ENCODE measurements at regions not wholly inside any gene's neighbourhood (a gene's known extent, or its start where the extent isn't known, plus 50 kb on each side); places are given as distances from the start of the nearest gene placed in this dataset.

GRCh38 chr1:163794551-163794950, 472.8 kb downstream of the NUF2 start:
- no peaks in the 10 kb centered on the region for H3K79me2 ChIP-seq (ENCODE audit: insufficient read depth, low read length)
- no peaks in the 10 kb centered on the region for H3K79me1 ChIP-seq (ENCODE audit: insufficient read depth, low read depth, low read length, poor library complexity, severe bottlenecking)
- TF ChIP-seq CTCF (conservative IDR thresholded peaks at IDR 0.05) = no peak
- H3K9me3 ChIP-seq (ENCODE audit: control insufficient read depth, low read depth, low read length) = peaks cover 5% of the 10 kb centered on the region
- Mint-ChIP-seq H3K27me3 (ENCODE audit: low read depth) (no peaks in the 10 kb centered on the region), H3K4me3 (no peak overlapping the region), H3K9me3 (peaks cover 17 to 23% of the 10 kb centered on the region in 2 experiments; a peak in 4 of 5 replicates), H3K4me1 (peaks cover 14 to 19% of the 10 kb centered on the region in 2 experiments), H3K36me3 (ENCODE audit: insufficient read depth in 1 of 3, low read depth in 3 of 3) (peaks cover 4 to 28% (median 13%) of the 10 kb centered on the region in 3 experiments), H3K27ac (no peak overlapping the region)
- H4K20me1 ChIP-seq (ENCODE audit: control insufficient read depth, insufficient read depth, insufficient read length) = no peaks in the 10 kb centered on the region
- no peaks in the 10 kb centered on the region for H3K4me1 ChIP-seq (ENCODE audit: insufficient read depth, low read length)
- no peak overlapping the region for H2AK5ac ChIP-seq (ENCODE audit: insufficient read length, low read length)
- no peak overlapping the region for H2BK12ac ChIP-seq (ENCODE audit: insufficient read length, low read depth, low read length)
- no peak overlapping the region for H3K27ac ChIP-seq (ENCODE audit: insufficient read length, low read depth, low read length)
- no peak overlapping the region for H2BK15ac ChIP-seq (ENCODE audit: low read depth, low read length)
- WGBS (ENCODE audit: extremely low coverage, insufficient read length, low lambda C conversion rate) = no CpG with 5 or more reads among the region's 3 CpGs
- H2BK120ac ChIP-seq (ENCODE audit: low read depth, low read length, poor library complexity, severe bottlenecking) = no peak overlapping the region
- H2AFZ ChIP-seq (ENCODE audit: low read length) = no peak overlapping the region
- no peak overlapping the region for H4K91ac ChIP-seq (ENCODE audit: insufficient read length, low read depth, low read length)
- H3K9ac ChIP-seq (ENCODE audit: extremely low read depth, insufficient read length, low read length) = no peak overlapping the region
- no peak overlapping the region for H2BK20ac ChIP-seq (ENCODE audit: low read depth, low read length, poor library complexity, severe bottlenecking)
- no peak overlapping the region for H3K18ac ChIP-seq (ENCODE audit: insufficient read length, low read depth, low read length)
- H3K23me2 ChIP-seq (ENCODE audit: insufficient read length, low read depth, low read length, poor library complexity, severe bottlenecking) = no peaks in the 10 kb centered on the region
- no peak overlapping the region for H3K23ac ChIP-seq (ENCODE audit: insufficient read length, low read depth, low read length)
- H3K56ac ChIP-seq (ENCODE audit: insufficient read length, low read depth, low read length) = no peak overlapping the region
- DNase-seq = no peak
- no peak overlapping the region for H3T11ph ChIP-seq (ENCODE audit: low read length)
- no peak overlapping the region for H3K14ac ChIP-seq (ENCODE audit: insufficient read depth, low read length)
- H4K8ac ChIP-seq (replicated peaks; ENCODE audit: insufficient read length, low read depth, low read length) = no peak overlapping the region
- no peaks in the 10 kb centered on the region for H3K27me3 ChIP-seq (ENCODE audit: insufficient read depth, low read length)
- H2BK5ac ChIP-seq (ENCODE audit: insufficient read length, low read length) = no peak overlapping the region
- no peak overlapping the region for H4K5ac ChIP-seq (ENCODE audit: insufficient read length, low read depth, low read length)
- no peak overlapping the region for H3K4ac ChIP-seq (ENCODE audit: low read depth, low read length)
- H3K4me2 ChIP-seq (ENCODE audit: insufficient read depth, insufficient read length, low read length) = no peak overlapping the region
